Astrocyte (in vitro differentiated cells and primary cell): ENCODE measurements at regions not wholly inside any gene's neighbourhood (a gene's known extent, or its start where the extent isn't known, plus 50 kb on each side); places are given as distances from the start of the nearest gene placed in this dataset.

Experiments
- CTCF ChIP-seq: IDR thresholded peaks from 2 replicates; pipeline ENCODE4 v1.5.1; 2011; ENCODE audit warnings: low read depth, mild to moderate bottlenecking, inconsistent platforms, low read length, moderate library complexity; ENCODE audit not compliant: insufficient read depth
- EZH2 ChIP-seq: IDR thresholded peaks from 2 replicates; pipeline ENCODE4 v1.6.1; 2012; ENCODE audit warnings: mild to moderate bottlenecking, low read length, inconsistent platforms; ENCODE audit not compliant: insufficient read depth

GRCh38 chr10:3584926-3585784 is 199.9 kb downstream of the KLF6 start:
- TF ChIP-seq CTCF: no peak
- TF ChIP-seq EZH2: no peak
